Mucosa of stomach (tissue), 1 donor: ENCODE measurements at regions not wholly inside any gene's neighbourhood (a gene's known extent, or its start where the extent isn't known, plus 50 kb on each side); places are given as distances from the start of the nearest gene placed in this dataset.

Source experiments
- H3K27me3 ChIP-seq: one replicate; pipeline ENCODE4 v1.7.0; 2013; ENCODE audit warnings: mild to moderate bottlenecking, low read length; ENCODE audit not compliant: control insufficient read depth, insufficient read depth
- H3K36me3 ChIP-seq: one replicate; pipeline ENCODE4 v1.7.0; 2013; ENCODE audit warnings: low read length; ENCODE audit not compliant: control insufficient read depth, insufficient read depth
- H3K4me1 ChIP-seq: one replicate; pipeline ENCODE4 v1.7.0; 2013; ENCODE audit warnings: mild to moderate bottlenecking, low read length; ENCODE audit not compliant: control insufficient read depth, insufficient read depth
- H3K4me3 ChIP-seq: one replicate; pipeline ENCODE4 v1.7.0; 2013; ENCODE audit warnings: low read length
- H3K9ac ChIP-seq: one replicate; pipeline ENCODE4 v1.7.0; 2013; ENCODE audit warnings: mild to moderate bottlenecking, low read length, moderate library complexity
- H3K9me3 ChIP-seq: one replicate; pipeline ENCODE4 v1.7.0; 2013; ENCODE audit warnings: mild to moderate bottlenecking, low read length, moderate library complexity; ENCODE audit not compliant: control insufficient read depth
- donor health status: Pancreatic carcinoma.

DNA sequence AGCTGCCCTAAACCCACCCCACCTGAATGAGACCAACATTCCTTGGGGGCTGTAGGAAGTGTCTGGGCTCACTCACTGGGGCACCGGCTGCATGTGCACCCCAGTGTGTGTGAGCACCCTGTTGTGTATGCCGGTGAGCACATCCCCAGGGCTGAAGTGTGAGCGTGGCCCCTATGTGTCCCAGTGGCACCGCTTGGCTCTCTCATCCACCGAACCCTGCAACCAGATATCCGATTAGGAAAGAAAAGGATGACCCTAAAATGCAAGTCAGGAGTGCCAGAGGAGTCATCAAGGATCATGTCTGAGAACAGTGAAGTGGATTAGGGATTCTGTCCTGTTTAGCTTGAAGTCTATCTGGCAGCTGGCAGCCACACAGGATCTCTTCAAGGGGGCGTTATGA is 84.0 kb upstream of the ALDH1L1 start:
- Histone ChIP-seq H3K27me3 (peaks cover 19% of the 10 kb centered on the region), H3K9ac (no peak overlapping the region), H3K4me1 (peaks cover 4% of the 10 kb centered on the region)

DNA sequence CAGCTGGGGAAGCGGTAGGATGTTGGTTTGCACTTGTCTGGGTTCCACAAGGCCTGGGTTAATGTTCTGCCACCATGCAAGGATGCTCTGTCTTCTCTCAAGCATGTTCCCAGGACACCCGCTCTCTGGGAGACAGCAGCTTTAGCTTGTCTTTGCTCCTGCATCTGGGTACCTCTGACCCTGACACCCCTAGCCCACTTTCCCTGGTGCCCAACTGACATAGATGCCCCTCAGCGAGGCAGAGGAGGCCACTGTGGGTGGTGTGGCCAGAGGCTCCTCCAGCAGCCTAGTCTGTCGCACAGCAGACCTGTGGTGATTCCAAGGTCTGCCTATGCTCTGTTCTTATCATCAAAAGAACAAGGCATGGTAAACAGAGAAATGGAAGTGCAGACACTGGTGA is 83.6 kb upstream of the ALDH1L1 start:
- Histone ChIP-seq H3K4me3 (no peak overlapping the region), H3K9ac (no peak overlapping the region), H3K9me3 (no peaks in the 10 kb centered on the region), H3K27me3 (peaks cover 19% of the 10 kb centered on the region), H3K36me3 (no peaks in the 10 kb centered on the region), H3K4me1 (peaks cover 4% of the 10 kb centered on the region)

More for the DNA sequence above, 84.0 kb upstream of the ALDH1L1 start:
- no peaks in the 10 kb centered on the region for H3K36me3 ChIP-seq
- H3K9me3 ChIP-seq: no peaks in the 10 kb centered on the region
- H3K4me3 ChIP-seq: no peak overlapping the region

DNA sequence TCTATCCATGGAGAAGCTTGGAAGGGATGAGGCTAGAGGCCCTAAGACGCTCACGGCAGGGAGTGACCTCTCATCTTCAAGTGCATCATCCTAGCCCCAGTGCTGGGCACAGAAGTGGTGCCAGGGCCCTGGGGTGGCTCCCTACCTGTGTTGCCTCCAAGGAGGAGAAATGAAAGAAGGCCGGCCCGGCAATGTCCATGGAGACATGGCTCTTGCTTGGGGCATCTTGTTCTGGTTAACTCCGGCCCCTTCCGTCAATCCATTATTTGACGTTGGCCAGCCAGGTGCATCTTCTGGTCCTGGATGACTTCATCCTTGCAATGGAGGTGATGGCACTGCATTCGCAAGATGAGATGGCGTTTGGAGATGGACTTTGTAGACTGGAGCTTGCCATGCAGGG is 83.2 kb upstream of the ALDH1L1 start:
- peaks cover 4% of the 10 kb centered on the region for H3K4me1 ChIP-seq
- H3K4me3 ChIP-seq: no peak overlapping the region
- no peaks in the 10 kb centered on the region for H3K36me3 ChIP-seq
- no peak overlapping the region for H3K9ac ChIP-seq
- peaks cover 19% of the 10 kb centered on the region for H3K27me3 ChIP-seq
- H3K9me3 ChIP-seq: no peaks in the 10 kb centered on the region

DNA sequence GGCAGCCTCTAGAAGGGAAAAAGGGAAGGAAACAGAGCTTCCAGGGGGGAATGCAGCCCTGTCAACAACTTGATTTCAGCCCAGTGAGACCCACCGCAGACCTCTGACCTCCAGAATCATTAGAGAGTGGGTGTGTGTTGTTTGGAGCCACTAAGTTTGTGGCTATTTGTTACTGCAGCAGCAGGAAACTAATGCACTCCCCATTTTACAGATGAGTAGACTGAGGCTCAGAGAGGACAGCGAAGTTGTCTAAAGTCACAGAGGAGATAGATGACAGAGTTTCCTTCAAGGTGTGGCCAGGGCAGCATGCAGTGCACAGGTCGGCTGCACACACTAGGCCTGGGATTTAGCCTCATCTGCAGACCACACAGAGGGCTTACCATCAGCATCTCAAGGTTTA is 81.8 kb upstream of the ALDH1L1 start:
- Histone ChIP-seq H3K36me3 (no peaks in the 10 kb centered on the region), H3K9me3 (no peaks in the 10 kb centered on the region), H3K9ac (no peak overlapping the region), H3K4me1 (no peaks in the 10 kb centered on the region), H3K4me3 (no peak overlapping the region), H3K27me3 (peaks cover 17% of the 10 kb centered on the region)

DNA sequence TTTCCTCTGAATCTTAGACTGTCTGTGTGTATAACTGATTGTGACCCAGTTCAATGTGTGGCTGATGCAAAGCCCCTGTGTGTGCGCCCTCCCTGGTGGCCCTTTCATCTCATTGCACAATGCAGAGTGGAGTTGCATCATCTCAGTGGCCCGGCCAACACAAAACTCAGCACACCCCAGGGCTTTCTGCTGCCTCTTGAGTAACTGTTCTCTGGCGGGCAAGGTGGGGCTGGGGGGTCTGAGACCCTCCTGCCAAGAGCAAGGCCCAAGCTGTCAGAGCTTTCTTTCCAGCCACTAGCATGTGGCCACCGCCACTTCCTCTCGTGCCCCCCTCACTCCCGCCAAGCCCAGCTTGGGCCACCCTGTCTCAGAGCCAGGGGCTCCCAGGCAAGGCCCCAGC is 80.7 kb upstream of the ALDH1L1 start:
- H3K4me3 ChIP-seq: no peak overlapping the region
- peaks cover 8% of the 10 kb centered on the region for H3K27me3 ChIP-seq
- H3K4me1 ChIP-seq: no peaks in the 10 kb centered on the region
- no peaks in the 10 kb centered on the region for H3K9me3 ChIP-seq
- no peak overlapping the region for H3K9ac ChIP-seq
- H3K36me3 ChIP-seq: no peaks in the 10 kb centered on the region

DNA sequence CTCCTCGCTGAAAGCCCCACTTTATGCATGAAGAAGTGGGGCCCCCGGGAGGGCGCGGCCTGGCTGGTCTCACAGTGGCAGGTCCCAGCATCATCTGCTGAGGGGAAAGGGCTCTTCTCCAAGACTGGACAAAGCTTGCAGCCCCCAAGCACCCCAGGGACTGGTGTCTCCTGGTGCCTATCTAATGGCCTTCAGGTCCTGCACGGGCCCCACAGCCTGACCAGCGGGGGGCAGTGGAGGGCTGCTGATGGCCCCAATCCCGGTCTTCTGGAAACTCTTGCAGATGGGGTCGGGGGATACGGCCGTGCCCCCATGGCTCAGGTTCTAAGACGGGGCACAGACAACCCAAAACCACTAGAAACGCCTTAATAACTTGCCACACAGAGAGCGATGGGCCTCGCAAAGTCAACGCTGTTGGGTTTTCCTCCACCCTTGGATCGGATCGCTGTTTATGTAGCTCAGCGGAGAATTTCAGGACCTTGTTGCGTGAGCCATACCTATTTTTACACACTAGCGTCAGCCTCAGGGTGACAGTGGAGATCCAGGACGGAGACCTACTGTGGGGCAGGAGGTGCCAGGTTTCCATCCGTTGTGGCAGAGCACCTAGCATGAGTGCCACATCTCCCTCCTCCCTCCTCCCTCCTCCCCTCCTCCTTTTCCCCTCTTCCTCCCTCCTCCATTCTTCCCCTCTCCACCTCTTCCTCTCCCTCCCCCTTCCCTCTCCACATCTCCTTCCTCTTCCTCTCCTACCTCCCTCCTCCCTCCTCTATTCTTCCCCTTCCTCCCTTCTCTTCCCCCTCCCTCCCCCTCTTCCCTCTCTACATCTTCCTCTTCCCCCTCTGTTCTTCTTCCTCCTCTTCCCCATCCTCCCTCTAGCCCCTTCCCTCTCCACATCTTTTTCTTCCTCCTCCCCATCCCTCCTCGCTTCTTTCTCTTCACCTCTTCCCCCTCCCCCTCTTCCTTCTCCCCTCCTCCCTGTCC is 79.3 kb upstream of the ALDH1L1 start:
- Histone ChIP-seq H3K4me3 (no peak overlapping the region), H3K9ac (no peak overlapping the region), H3K9me3 (no peaks in the 10 kb centered on the region), H3K36me3 (no peaks in the 10 kb centered on the region), H3K27me3 (peaks cover 8% of the 10 kb centered on the region), H3K4me1 (no peaks in the 10 kb centered on the region)

DNA sequence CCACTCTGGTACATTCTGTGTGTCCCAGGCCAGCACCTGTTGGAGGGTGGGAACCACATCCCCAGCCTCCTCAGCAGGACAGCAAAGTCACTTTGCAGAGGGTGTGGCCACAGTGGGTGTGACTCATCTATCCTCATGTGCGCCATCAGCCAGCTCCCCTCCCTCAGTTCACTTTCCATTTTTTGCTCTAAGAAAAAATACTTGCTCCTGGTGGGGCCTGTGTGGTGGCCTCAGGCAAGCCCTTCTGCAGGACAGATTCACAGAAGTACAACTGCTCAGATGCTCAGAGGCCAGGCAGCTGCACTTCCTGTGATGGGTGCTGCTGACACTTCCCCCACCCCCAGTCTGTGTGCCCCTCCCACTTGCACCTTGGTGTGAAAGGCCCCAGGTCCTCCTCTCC is 78.3 kb upstream of the ALDH1L1 start:
- Histone ChIP-seq H3K9ac (no peak overlapping the region), H3K9me3 (no peaks in the 10 kb centered on the region), H3K4me3 (no peak overlapping the region)

DNA sequence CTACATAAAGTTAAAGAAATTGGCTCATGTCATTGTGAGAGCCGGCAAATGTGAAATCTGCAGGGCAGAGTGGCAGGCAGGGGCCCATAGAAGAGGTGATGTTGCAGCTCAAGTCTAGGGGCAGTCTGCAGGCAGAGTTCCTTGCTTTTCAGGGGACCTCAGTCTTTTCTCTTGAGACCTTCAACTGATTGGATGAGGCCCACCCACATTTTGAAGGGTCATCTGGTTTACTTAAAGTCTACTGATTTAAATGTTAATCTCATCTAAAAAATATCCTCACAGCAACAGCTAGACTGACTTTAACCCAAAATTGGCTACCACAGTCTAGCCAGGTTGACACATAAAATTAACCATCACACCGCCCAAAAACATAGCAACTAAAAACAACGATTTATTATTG is 77.6 kb upstream of the ALDH1L1 start:
- Histone ChIP-seq H3K27me3 (peaks cover 8% of the 10 kb centered on the region), H3K4me3 (no peak overlapping the region), H3K4me1 (no peaks in the 10 kb centered on the region), H3K9ac (no peak overlapping the region), H3K36me3 (no peaks in the 10 kb centered on the region), H3K9me3 (no peaks in the 10 kb centered on the region)

More for the DNA sequence above, 78.3 kb upstream of the ALDH1L1 start:
- Histone ChIP-seq H3K27me3 (peaks cover 8% of the 10 kb centered on the region), H3K4me1 (no peaks in the 10 kb centered on the region), H3K36me3 (no peaks in the 10 kb centered on the region)

DNA sequence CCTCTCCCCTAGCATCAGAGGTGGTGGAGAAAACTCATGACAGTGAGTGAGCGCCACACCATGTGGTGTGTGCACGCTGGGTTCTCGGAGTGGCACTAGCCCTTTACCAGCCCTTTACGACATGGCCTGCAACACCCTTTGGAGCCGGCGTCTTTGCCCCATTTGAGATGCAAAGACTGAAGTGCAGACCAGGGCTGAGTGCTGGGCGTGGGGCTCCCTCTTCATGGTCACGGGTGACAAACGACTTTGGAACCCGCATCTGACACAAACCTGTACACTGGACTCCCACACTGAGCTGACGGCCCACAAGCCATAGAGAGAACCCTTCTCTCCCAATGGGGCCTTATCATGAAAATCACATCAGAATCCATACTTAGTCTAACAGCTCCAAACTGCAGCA is 76.8 kb upstream of the ALDH1L1 start:
- Histone ChIP-seq H3K9ac (no peak overlapping the region), H3K36me3 (no peaks in the 10 kb centered on the region), H3K4me1 (no peaks in the 10 kb centered on the region), H3K27me3 (peaks cover 8% of the 10 kb centered on the region), H3K9me3 (no peaks in the 10 kb centered on the region), H3K4me3 (no peak overlapping the region)

DNA sequence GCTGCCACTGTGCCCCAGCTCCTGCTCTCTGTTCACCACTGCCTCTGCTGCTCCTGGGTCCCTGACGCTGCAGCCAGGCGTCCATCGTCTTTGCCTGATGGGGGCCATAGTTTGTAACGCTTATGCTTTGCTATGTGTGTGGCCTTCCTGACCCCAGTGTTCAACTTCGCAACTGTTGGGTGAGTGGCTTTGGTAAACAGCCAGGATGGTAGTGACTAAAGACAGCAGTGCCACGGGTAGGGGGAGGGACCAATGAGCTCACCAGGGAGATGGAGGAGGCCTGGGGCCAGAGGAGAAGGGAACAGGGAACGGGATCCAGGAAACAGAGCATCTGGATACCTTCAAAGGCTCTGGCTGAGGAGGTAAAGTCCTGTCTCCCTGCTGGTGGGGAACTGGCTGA is 75.9 kb upstream of the ALDH1L1 start:
- H3K4me3 ChIP-seq: no peak overlapping the region
- H3K36me3 ChIP-seq: no peaks in the 10 kb centered on the region
- H3K27me3 ChIP-seq: peaks cover 8% of the 10 kb centered on the region
- no peak overlapping the region for H3K9ac ChIP-seq
- no peaks in the 10 kb centered on the region for H3K9me3 ChIP-seq
- H3K4me1 ChIP-seq: no peaks in the 10 kb centered on the region

DNA sequence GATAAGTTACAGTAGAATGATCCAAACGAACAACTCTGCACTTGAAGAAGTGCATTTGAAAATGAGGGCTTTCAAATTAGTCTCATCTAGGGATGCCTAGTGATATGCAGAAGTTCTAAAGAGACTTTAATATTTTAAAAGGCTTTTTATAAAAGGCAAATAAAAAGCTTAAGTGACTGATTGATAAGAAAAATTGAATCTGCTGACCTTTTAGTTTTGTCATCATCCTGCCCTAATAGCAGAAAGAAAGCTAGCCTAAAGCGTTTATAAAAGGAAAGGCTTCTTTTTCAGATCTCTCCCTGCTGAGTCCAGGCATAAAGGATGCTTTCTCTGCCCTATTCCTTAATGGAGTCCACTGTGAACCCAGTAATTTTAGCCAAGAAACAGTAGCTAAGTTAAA is 72.7 kb upstream of the ALDH1L1 start:
- Histone ChIP-seq H3K36me3 (no peaks in the 10 kb centered on the region), H3K4me1 (no peaks in the 10 kb centered on the region), H3K4me3 (no peak overlapping the region), H3K9me3 (no peaks in the 10 kb centered on the region), H3K9ac (no peak overlapping the region), H3K27me3 (no peaks in the 10 kb centered on the region)

DNA sequence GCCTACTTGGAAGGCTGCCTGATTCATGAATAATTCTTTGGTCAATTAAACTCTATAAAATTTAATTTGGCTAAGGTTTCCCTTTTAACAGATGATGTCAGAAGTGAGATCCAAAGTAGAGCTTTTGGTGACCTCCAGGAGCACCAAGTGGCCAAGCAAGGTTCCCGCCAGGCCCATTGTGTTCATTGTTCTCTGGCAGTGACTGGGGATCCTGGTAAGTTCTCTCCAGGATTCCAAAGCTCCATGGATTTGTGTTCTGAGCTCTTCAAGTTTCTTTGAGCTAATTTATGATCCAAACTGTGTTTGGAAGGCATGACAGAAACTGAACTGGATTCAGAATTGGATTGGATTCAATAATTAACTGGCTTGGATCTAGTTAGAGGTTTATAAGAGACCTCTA is 72.0 kb upstream of the ALDH1L1 start:
- Histone ChIP-seq H3K9me3 (no peaks in the 10 kb centered on the region), H3K9ac (no peak overlapping the region), H3K36me3 (no peaks in the 10 kb centered on the region), H3K4me3 (no peak overlapping the region), H3K4me1 (no peaks in the 10 kb centered on the region), H3K27me3 (no peaks in the 10 kb centered on the region)
